ENCODE measurements at regions not wholly inside any gene's neighbourhood (a gene's known extent, or its start where the extent isn't known, plus 50 kb on each side); places are given as distances from the start of the nearest gene placed in this dataset.

DNA sequence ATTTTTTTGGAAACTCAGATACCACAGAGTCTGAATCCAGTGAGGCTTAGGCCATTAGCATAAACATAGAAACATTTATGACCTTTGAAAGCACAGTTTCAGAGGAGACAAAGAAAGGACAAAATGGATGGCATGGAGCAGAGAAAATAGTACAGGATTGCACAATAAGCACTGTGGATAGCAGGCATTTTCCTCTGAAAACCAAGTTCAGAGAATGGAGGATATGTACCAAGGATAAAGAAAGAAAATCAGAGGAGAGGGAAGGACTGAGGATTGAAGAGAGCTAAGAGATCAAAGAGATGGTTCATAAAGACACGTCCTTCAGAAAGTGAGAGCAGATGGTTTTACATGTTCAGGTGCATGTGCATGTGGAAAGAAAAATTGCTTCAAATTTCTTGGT is 707.2 kb upstream of the CELF2 start:
- intact Hi-C loops (cut with DNase I), result no loop called here
- 78 to 88% (median 80%) methylated on average over 1 of the region's 1 CpG for WGBS, 3 donors

DNA sequence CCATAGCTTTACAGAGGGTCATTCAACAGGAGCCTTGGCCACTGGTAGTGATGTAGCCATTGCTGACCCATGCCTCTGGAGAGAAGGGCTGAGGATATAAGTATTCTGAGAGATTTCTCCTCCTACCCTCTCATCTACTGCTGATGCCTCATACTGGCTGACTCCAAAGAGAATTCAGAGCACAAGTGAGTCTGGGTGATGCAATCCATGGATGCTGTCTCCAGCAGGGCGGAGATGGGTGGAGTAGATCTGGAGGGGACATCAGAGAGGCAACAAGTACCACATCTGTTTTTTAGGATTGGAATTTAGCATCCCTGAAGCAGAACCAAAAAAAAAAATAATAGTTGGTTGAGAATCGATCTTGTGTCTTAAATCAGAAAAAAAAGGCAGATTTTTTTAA is 705.7 kb upstream of the CELF2 start:
- DNase-seq, result no peak
- no peak overlapping the region for H3K27ac ChIP-seq
- H3K4me3 ChIP-seq, result no peak overlapping the region
- H3K4me1 ChIP-seq (ENCODE audit: insufficient read depth), result no peaks in the 10 kb centered on the region
- TF ChIP-seq EP300 (IDR thresholded peaks at IDR 0.05) (no peak), POLR2A (IDR thresholded peaks at IDR 0.05) (no peak)
- TF ChIP-seq, protein P1, sequence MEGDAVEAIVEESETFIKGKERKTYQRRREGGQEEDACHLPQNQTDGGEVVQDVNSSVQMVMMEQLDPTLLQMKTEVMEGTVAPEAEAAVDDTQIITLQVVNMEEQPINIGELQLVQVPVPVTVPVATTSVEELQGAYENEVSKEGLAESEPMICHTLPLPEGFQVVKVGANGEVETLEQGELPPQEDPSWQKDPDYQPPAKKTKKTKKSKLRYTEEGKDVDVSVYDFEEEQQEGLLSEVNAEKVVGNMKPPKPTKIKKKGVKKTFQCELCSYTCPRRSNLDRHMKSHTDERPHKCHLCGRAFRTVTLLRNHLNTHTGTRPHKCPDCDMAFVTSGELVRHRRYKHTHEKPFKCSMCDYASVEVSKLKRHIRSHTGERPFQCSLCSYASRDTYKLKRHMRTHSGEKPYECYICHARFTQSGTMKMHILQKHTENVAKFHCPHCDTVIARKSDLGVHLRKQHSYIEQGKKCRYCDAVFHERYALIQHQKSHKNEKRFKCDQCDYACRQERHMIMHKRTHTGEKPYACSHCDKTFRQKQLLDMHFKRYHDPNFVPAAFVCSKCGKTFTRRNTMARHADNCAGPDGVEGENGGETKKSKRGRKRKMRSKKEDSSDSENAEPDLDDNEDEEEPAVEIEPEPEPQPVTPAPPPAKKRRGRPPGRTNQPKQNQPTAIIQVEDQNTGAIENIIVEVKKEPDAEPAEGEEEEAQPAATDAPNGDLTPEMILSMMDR (IDR thresholded peaks at IDR 0.05), result no peak
- intact Hi-C loops (cut with DNase I), result no loop called here
- no peaks in the 10 kb centered on the region for H3K27me3 ChIP-seq
- H3K36me3 ChIP-seq, result no peaks in the 10 kb centered on the region
- H3K9me3 ChIP-seq, result no peaks in the 10 kb centered on the region
- WGBS, 3 donors, result 82 to 88% (median 88%) methylated on average over 2 of the region's 2 CpGs

More for the DNA sequence above, 707.2 kb upstream of the CELF2 start:
- TF ChIP-seq EP300 (IDR thresholded peaks at IDR 0.05) (no peak), POLR2A (IDR thresholded peaks at IDR 0.05) (no peak)
- TF ChIP-seq, protein P1 (IDR thresholded peaks at IDR 0.05), result no peak
- no peak for DNase-seq
- H3K27me3 ChIP-seq, result no peaks in the 10 kb centered on the region
- H3K9me3 ChIP-seq, result no peaks in the 10 kb centered on the region
- no peaks in the 10 kb centered on the region for H3K4me1 ChIP-seq (ENCODE audit: insufficient read depth)
- no peak overlapping the region for H3K4me3 ChIP-seq
- no peak overlapping the region for H3K27ac ChIP-seq
- H3K36me3 ChIP-seq, result no peaks in the 10 kb centered on the region

DNA sequence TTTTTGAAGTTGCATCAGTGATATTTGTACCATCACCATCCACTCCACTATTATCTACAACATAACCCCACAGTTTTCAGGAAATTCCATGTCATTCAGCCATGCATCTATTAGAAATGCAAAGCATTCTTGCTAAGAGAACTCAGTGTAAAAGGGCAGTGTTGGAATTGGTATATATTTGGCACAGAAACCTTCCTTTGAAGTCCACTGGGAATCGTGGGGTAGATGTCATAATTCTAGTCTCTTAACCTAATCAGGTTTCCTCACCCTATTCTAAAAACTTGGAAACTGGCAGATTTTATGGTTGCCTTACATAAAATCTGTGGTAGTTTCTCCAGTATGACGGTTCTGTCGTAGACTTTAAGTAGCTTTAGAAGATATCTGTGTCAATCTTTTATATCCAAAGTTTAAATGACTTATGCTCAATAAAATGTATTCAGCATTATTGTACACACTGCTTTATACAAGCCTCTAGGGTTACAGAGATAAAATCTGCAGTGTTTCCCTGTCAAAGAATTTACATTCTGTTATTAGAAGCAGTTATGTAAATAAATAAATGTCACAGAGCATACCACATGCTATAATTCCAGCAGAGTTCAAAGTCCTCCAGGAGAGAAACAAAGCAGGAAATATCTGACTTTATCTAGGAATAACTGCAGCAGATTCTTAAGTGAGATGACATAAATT is 704.4 kb upstream of the CELF2 start:
- intact Hi-C loops (cut with DNase I), result no loop called here
- WGBS, 3 donors, result 54 to 66% (median 65%) methylated on average over 3 of the region's 3 CpGs
- Histone ChIP-seq H3K4me3 (no peak overlapping the region), H3K27me3 (no peaks in the 10 kb centered on the region), H3K4me1 (ENCODE audit: insufficient read depth) (no peaks in the 10 kb centered on the region), H3K36me3 (no peaks in the 10 kb centered on the region), H3K27ac (no peak overlapping the region), H3K9me3 (no peaks in the 10 kb centered on the region)
- DNase-seq, result no peak
- TF ChIP-seq POLR2A (IDR thresholded peaks at IDR 0.05) (no peak), EP300 (IDR thresholded peaks at IDR 0.05) (no peak)
- TF ChIP-seq, protein P1 (IDR thresholded peaks at IDR 0.05), result no peak

DNA sequence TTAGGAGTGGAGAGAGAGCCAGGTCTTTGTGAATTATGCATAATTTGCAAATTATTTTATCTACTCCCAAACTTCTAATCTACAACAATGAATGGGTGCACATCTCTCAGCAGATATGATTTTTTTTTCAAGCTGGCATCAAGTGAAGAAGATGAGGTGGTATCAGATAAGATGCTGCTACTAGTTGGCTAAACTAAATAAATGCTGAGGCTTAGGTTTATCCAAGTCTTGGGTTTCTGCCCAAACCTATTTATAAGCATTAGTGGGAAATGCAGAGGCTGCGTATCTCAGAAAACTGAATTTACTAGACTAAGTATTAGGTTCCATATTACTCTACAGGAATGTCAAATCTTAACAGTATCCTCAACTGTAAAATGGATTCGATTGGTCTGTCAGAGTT is 703.0 kb upstream of the CELF2 start:
- TF ChIP-seq POLR2A (IDR thresholded peaks at IDR 0.05) (no peak), EP300 (IDR thresholded peaks at IDR 0.05) (no peak)
- TF ChIP-seq, protein P1 (IDR thresholded peaks at IDR 0.05), result no peak
- H3K4me1 ChIP-seq (ENCODE audit: insufficient read depth), result no peaks in the 10 kb centered on the region
- no peak for DNase-seq
- H3K36me3 ChIP-seq, result no peaks in the 10 kb centered on the region
- intact Hi-C loops (cut with DNase I), result no loop called here
- no peaks in the 10 kb centered on the region for H3K9me3 ChIP-seq
- no peak overlapping the region for H3K27ac ChIP-seq
- H3K27me3 ChIP-seq, result no peaks in the 10 kb centered on the region
- H3K4me3 ChIP-seq, result no peak overlapping the region
- WGBS, 3 donors, result 91 to 94% (median 91%) methylated on average over 2 of the region's 2 CpGs
